AG10803 (cell line): ENCODE measurements at regions not wholly inside any gene's neighbourhood (a gene's known extent, or its start where the extent isn't known, plus 50 kb on each side); places are given as distances from the start of the nearest gene placed in this dataset.

Experiments
- DNase-seq: peaks from one replicate; pipeline ENCODE4 v3.0.0; 2010; ENCODE audit warnings: low read depth
- H3K4me3 ChIP-seq: 2 replicates; pipeline ENCODE4 v1.5.1; 2011; ENCODE audit warnings: mild to moderate bottlenecking, low read length, control low read depth
- CTCF ChIP-seq: conservative IDR thresholded peaks from 2 replicates; pipeline ENCODE4 v1.5.1; 2011; ENCODE audit warnings: mild to moderate bottlenecking, low read length, control low read depth, inconsistent platforms

GRCh38 chr12:90653040-90653439, 301.9 kb downstream of the CCER1 start:
- peak; percentile 49 for DNase-seq

GRCh38 chr12:90652280-90652679, 302.7 kb downstream of the CCER1 start:
- no peak overlapping the region for H3K4me3 ChIP-seq
- no peak for DNase-seq
- no peak for TF ChIP-seq CTCF

More at GRCh38 chr12:90653040-90653439, 301.9 kb downstream of the CCER1 start:
- no peak overlapping the region for H3K4me3 ChIP-seq
- TF ChIP-seq CTCF, result no peak

DNA sequence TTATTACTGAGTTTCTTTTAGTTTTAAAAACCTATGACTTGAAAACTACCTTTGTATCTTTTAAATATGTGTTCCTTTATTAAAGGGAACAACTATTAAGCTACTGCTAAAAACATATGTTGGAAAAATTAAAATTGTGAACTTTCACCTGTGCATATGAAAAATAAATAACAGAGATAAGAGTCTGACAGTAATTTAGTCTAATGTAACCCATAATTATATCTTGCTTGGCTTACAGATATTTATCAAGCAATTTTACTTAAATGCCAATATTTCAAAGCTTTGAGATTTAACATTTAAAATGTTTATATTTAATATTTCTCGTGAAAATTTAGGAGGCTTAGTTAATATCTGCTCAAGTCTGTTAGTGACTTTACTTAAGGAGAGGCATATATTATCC, 309.8 kb downstream of the CCER1 start:
- no peak overlapping the region for H3K4me3 ChIP-seq

DNA sequence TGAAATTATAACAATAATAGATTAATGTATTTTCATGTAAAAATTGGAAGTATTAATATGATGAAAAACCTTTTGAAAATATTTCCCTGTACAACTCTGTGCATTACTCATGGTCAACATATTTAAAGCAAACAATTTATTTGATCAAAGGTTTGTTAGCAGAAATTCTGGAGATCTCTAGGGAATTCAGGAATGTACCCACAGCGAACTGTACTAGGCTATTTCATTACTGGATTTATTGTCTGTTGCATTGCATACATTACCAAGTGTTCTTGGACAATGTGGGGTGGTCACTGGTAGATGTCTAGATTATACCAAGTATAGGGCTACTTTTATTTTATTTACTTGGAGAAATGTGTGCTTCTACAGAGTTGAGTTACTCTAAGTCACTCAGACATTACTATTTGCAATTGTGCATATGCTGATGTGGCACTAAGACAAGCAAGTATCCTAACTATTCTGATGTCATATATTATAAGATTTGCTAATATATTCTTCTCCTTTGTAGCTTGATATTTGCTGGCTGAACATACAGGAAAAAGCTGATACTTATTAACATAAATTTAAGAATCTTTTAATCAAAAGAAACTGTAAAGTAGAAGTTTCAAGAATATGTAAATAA, 323.3 kb downstream of the CCER1 start:
- TF ChIP-seq CTCF, result no peak
- H3K4me3 ChIP-seq, result no peak overlapping the region
- DNase-seq, result peak; percentile 3

More for the DNA sequence above, 309.8 kb downstream of the CCER1 start:
- no peak for DNase-seq
- no peak for TF ChIP-seq CTCF

GRCh38 chr12:90630006-90630405, 325.0 kb downstream of the CCER1 start:
- H3K4me3 ChIP-seq, result no peak overlapping the region
- no peak for TF ChIP-seq CTCF
- no peak for DNase-seq

DNA sequence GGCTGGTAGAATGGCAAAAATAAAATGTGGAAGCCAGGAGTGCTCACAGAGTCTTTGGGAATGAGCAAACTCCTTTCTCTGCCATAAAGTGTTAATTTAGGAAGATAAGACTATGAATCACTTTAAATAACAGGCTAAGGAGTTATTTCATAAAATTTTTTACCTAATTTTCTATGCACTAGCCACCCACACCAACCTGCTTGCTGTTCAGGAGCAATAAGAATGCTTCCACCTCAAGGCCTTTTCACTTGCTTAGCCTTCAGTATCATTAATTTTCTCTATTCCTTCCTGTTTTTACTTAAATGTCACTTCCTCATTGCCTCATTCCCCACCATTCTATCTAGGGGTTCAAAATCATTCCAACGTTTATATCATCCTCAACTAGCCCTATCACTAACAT, 326.8 kb downstream of the CCER1 start:
- H3K4me3 ChIP-seq, result no peak overlapping the region
- TF ChIP-seq CTCF, result no peak
- DNase-seq, result no peak

DNA sequence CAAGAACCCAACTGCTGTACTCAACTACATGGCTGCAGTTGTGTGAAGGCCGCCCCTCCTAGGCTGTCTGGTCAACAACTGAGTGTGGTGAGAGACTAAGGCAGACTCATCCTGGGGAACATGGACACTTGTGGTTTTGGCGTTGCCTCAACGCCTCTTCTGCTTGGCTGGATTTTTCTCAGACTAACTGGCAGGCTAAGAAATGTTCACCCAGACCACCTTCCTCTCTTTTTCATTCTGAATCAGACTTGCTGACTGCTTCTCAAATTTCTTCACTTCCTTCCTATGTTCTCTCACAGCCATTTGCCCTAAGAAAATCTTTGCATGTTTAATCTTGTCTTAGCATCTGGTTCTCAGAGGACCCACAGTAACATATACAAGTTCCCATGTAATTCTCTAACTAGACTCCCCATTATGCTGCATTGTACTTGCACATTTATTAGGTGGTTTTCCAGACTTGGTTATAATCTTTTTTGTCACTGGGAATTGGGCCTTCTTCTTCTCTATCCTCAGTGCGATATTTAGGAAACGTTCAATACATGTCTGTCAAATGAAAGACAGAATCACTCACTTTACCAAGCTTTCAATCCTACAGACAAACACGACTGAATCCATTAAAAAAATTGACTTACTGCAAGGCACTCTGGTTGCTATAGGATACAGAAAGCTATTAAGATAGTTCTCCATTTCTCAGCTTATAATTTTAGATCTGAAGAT, 327.6 kb downstream of the CCER1 start:
- H3K4me3 ChIP-seq, result no peak overlapping the region
- peak; percentile 13 for DNase-seq
- no peak for TF ChIP-seq CTCF
